Left cardiac atrium (tissue), 4 donors: ENCODE measurements at regions not wholly inside any gene's neighbourhood (a gene's known extent, or its start where the extent isn't known, plus 50 kb on each side); places are given as distances from the start of the nearest gene placed in this dataset.

ENCODE experiments used
- ATAC-seq, 2 donors: fragments of 200-7000 bp; cut with Tn5 transposase; one replicate each; pipeline ENCODE4 v1.9.1; 2020; ENCODE audit warnings: mild to moderate bottlenecking in 2 of 2, moderate library complexity in 2 of 2
- DNase-seq: peaks from one replicate; pipeline ENCODE4 v3.0.0-alpha.2; 2020
- intact Hi-C, 2 donors: fragments of 100-400 bp; cut with DNase I; formaldehyde crosslinking; loops; one replicate each; pipeline versions ENCODE4 v1.14.1 to v1.15.1; 2022 to 2023
- donor health status: DM: no; HTN: yes; CAD: no.
- donor health status: DM: no; HTN: yes; CAD: no; lungs with severe emphysema.
- donor health status: DM: yes; HTN: yes; CAD: no.
- donor health status: Dilated cardiomyopathy.

DNA sequence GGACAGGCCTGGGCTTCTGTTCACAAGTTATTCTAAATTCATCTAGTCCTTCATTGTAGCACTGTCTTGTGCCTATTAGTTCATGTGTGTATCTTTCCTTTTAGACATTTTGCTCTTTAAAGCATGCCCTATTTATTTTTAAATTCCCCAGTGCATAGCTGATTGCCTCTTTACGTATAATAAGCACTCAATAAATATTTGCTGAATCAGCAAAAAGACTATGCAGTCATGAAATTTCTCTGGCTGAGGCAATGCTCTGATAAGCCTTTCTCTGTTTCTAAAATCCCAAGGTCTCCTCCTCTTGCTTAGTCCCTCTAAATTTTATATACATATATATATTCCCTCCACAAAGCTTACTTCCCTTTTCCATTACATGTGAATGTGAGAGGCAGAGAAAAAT is 315.9 kb upstream of the PCSK5 start:
- intact Hi-C loops = no loop called here
- ATAC-seq (no peak), DNase-seq (no peak)

DNA sequence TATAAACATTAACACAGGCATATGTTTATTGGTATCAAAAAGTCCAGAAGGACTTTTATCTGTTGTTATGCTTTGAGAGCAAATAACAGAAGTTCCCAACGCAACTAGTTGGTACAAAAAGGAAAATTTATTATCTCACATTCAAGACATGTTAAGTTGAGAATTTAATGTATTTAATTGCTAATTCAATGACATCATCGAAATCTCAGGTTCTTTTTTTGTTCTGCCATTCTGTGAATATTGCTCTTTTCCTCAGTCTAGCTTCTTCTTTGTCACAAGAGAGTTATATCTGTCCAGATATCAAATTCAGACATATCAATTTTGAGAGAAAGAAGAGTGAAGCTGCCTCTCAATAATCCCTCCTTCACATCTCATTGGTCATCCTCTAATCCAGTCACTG is 307.6 kb upstream of the PCSK5 start:
- ATAC-seq = no peak
- DNase-seq = no peak
- intact Hi-C loops = no loop called here

DNA sequence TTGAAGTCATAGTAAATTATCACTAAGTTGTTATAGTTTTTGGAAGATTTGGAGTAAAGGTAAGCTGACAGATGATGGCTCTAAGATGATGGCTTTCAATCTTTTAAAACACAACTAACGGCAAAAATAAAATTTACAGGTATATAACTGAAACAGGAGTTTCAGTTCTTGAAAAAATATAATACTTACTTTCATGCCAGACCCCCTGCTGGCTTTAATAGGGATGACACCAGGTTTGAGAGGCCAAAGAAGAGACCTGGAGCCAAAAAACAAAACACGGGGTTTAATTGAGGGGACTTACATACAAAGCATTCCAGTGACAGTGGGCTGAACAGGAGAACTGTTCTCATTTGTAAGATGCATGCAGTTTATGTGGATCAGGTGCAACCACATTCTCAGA is 301.7 kb upstream of the PCSK5 start:
- DNase-seq (no peak), ATAC-seq (no peak)
- intact Hi-C loops = no loop called here

DNA sequence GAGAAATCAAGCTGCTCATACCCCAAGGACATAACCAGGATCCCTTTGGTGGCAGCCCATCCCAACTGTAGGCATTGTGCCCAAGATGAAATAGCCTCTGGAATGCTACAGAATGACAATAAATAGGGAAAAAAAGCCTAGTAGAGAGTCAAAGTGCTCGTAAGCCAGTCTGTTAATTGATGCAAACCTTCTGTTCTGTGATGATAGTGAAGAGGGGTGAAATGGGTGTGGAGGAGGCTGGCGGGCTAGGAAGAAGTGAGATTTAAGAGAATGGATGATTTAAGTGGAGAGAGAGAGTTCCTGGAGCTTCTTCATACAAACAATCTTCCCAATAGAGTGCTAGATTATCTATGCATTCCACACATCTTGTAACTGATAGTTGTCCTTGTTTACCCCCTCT is 301.0 kb upstream of the PCSK5 start:
- ATAC-seq = no peak
- intact Hi-C loops = no loop called here
- DNase-seq = no peak

DNA sequence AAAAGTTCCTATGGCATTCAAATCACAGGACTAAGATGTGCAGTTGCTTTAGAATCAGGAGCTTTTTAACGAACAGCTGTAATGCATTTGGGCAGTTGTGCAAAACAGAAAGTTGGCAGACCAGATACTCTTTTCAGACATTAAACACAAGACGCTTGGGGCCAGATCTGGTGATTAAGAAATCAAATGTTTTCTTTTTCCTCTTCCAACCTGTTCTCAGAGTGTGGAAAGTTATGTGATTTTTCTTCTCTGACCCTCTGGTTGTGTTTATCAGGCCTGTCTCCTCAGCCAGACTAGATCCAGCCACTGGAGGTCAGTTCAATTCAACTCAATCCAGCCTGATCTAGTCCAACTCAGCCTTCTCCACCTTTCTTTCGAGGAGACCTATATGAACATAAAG is 298.5 kb upstream of the PCSK5 start:
- intact Hi-C loops = loop anchor here in 1 of 2 donors (10.0 kb wide), 1 partner anchor 147 kb away; no protein-coding TSS in a partner anchor
- ATAC-seq = peak; percentile 26 to 27

DNA sequence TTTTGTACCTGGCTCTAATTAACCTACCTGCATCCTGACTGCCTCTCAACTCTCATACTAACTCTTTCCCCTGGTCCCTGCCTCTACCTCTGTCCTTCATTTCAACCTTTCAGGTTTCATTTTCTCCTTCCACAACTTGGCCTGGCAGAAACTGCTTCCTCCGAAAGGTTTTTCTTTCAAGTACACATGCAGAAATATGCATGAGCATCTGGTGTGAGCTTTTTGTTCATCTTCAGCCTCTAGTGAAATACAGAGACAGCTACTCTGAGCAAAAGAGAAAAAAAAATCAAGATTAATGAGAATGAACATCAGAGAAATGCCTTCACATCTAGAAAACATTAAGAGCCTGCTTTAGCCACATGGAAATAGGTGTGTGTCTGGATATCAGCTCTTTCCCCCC is 297.9 kb upstream of the PCSK5 start:
- intact Hi-C loops = loop anchor here in 1 of 2 donors (10.0 kb wide), 1 partner anchor 148 kb away; no protein-coding TSS in a partner anchor
- no peak for DNase-seq
- no peak for ATAC-seq

More for the DNA sequence above, 298.5 kb upstream of the PCSK5 start:
- no peak for DNase-seq

DNA sequence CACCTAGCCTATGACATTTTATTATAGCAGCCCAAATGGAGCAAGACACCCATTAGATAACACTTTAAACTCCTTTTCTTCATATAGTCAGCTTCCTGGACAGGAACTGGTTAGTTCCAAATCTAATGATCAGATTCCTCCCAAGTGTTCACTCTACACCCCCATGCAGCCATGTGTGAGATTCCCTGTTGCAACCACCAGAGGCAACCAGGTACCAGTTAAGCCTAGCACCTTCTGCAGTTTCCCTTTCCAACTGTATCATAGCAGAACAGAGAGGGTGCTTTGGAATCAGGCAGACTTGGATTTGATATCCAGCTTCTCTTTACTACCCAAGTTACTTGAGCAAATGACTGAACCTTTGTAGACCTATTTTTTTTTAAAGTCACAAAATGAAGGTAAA is 296.6 kb upstream of the PCSK5 start:
- intact Hi-C loops = loop anchor here in 1 of 2 donors (10.0 kb wide), 1 partner anchor 149 kb away; no protein-coding TSS in a partner anchor

DNA sequence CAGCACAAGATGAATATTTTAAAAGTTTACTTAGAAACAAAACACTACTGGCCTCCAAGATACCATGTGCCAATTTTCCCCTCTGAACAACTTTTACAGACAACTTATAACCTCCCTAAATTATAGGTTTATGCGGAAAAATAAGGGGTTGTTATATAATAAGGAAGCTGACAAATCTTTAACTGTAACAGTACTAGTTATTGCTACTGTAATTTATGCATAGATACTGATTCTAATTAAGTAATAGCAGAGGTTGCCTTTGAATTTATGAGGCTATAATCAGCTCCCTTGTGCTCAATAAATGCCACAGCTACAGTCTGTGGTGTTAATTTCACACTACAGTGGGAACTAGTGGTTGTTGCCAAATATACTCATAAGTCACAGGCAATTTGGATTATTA is 291.3 kb upstream of the PCSK5 start:
- DNase-seq (no peak), ATAC-seq (no peak)
- intact Hi-C loops = loop anchor here in 1 of 2 donors (10.0 kb wide), 1 partner anchor 154 kb away; no protein-coding TSS in a partner anchor

More for the DNA sequence above, 296.6 kb upstream of the PCSK5 start:
- DNase-seq = no peak
- no peak for ATAC-seq

DNA sequence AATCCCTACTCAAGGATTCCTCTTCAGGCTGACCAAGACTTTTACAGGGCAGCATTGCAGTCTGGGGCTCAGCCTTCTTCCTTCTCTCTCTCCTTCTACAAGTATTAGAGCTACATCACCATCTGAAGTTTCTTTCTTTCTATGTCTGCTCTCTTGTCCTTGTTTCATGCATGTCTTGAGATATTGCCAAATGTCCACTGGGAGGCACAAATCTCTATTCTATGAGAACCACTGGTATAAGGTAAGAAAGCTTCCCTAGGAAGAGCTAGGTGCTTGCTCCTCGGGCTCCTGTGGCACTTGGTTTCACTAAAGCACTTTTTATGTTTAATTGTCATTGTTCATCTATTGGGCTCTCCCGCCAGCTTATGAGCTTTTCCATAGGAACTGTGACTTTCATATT is 289.2 kb upstream of the PCSK5 start:
- DNase-seq = no peak
- intact Hi-C loops = no loop called here
- ATAC-seq = no peak

DNA sequence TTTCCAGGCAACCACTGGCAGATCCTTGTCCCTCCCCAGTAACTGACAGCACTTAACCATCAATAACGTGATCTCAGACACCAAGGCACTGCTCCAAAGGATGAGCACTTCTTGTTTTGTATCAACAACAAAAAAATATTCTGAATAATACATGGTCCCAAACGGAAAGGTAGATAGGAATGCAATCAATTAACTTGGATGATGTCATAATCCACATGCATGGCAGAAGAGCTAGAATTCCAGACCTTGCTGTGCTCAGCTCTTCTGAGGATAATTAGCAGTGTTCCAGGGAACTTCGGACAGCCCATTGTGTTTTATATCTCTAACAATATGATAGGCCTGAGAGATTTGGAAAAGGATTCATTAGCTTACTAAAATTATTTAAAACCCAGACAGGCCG is 288.4 kb upstream of the PCSK5 start:
- ATAC-seq (no peak), DNase-seq (no peak)
- intact Hi-C loops = no loop called here

DNA sequence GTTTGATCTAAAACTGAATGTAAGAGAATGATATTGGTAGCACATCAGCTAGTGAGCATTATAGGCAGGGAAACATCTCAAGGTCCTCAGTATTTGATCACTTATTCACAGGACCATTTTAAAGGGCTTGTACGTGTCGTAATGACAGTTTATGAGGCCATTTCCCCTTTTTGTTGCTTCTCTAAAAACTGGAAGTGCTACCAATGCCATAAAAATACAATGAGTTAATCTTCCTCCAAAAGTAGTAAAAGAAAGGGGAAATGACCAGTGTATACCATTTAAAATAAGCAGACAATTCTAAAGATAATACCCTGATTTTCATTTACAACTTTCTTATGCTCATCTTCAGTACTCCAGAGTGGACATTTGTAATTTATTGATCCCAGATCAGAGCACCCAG is 285.8 kb upstream of the PCSK5 start:
- intact Hi-C loops = no loop called here
- DNase-seq = no peak
- no peak for ATAC-seq

DNA sequence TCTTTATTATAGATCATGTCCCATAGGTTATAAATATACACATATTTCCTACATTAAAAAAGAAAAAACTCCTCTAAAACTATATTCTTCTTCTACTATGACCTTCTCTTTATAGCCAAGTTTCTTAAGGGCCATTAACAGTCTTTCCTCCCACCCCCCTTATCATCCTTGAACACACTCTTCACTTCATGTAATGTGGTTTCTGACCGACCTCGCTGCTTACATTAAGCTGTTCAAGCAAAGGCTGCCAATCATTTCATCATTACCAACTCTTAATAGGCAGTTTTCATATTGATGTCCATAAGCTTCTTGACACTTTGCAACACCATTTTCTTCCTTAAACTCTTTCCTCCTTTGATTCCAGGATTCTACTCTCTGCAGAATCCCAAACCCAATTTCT is 283.0 kb upstream of the PCSK5 start:
- DNase-seq = no peak
- intact Hi-C loops = no loop called here

DNA sequence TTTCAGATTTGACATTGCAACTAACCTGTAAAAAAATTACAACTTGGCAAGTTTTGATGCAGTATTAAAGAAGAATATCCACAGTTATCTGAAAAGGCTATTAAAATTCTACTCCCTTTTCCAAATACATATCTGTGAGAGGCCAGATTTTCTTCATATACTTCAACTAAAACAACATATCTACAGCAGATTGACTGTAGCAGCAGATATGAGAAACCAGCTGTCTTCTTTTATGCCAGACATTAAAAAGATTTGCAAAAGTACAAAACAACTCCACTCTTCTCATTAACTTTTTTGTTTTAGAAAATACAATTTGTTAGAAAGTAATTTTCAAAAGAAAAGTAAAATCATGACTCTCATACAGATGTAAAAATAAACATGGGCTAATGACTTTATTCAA is 281.1 kb upstream of the PCSK5 start:
- no peak for ATAC-seq
- intact Hi-C loops = no loop called here
- no peak for DNase-seq

More for the DNA sequence above, 283.0 kb upstream of the PCSK5 start:
- ATAC-seq = no peak

DNA sequence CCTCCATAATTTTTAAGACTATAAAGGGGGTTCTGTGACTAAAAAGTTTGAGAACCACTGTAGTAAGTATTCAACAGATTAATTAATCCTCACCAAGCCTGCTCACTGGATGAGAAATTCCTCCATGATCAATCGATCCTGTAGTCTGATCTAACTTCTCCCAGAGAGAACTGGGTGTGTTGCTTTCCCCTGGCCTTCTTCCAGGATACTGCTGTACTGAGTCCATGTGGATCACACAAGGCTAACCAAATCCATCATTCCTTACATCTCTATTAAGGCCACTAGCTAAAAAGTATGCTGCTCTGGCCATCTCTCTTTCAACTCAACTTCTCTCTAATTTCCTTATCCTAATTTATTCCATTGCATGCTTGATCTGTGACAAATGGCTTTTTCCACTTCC is 280.2 kb upstream of the PCSK5 start:
- ATAC-seq = no peak
- no peak for DNase-seq
- intact Hi-C loops = no loop called here

DNA sequence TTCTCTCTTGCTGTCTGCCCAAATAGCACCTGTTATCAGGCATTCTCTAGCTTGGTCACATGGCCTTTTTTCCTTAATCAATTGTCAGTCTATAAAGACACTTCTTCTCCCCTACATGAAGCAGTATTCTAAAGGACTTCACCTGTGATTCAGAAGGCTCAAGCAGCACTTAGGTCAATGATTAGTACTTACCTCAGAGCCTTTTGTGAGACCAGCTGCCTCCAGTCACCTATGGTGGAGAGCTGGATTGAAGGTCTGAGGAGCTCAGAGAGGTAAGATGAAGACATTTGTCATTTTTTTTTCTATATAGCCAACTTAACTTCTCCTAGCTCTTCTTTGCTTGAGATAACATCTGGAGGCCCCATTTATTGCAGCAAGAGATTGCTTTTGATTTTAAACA is 278.3 kb upstream of the PCSK5 start:
- ATAC-seq (no peak), DNase-seq (no peak)
- intact Hi-C loops = no loop called here

DNA sequence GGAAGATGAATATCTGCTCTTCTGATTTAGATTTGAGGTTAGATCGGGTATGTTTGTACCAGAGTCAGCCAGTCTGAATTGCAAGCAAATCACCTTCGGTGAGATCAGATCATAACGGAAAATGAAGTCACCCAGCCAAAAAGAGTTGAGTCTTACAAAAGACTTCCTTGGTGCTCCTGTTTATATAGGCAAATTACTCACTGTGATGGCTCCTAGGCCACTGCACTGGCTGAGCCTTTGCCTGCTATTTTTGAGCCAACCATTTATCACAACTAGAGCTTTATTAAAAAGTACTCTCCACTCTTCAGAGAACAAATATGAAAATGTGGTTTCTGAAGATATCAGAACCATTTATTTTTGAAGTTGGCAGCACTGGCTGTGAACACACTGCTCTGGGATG is 277.7 kb upstream of the PCSK5 start:
- intact Hi-C loops = no loop called here
- DNase-seq = no peak
- ATAC-seq = peak; percentile 27

DNA sequence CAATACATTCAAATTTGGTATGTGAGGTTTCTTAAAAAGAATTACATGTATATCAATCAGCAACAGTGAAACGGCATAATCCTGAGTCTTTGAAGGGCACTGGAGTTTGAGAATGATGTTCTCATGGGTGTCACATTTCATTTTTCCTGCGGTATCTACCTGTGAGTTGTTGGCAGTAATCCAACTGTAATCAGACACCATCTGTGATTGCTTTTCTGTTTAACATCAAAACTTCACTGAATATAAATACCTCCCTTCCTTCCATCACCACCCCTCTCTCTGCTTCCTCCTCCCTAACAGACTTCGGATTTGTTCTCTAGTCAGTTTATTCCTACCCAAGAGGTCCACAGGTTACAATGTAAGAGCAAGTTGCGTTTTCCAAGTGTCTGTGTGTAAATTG is 275.2 kb upstream of the PCSK5 start:
- ATAC-seq = no peak
- DNase-seq = no peak
- intact Hi-C loops = no loop called here

DNA sequence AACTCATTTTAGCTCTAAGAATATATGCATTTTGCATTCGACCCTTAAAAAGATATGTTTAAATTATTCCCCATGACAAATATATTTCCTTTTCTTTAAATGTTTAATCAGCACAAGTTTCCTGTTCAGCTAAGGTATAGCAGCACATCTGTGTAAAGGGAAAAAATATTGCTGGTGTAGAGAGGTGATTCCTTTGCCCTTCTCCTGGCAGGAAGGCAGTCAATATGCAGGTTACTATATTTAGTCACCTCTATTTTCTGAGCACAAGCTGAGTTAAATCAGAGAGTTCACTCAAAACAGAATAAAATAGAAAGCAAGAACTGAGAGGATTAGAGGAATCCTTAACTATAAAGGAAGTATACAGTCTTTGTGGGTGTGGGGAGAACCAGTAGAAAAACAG is 274.4 kb upstream of the PCSK5 start:
- DNase-seq (no peak), ATAC-seq (no peak)
- intact Hi-C loops = no loop called here

DNA sequence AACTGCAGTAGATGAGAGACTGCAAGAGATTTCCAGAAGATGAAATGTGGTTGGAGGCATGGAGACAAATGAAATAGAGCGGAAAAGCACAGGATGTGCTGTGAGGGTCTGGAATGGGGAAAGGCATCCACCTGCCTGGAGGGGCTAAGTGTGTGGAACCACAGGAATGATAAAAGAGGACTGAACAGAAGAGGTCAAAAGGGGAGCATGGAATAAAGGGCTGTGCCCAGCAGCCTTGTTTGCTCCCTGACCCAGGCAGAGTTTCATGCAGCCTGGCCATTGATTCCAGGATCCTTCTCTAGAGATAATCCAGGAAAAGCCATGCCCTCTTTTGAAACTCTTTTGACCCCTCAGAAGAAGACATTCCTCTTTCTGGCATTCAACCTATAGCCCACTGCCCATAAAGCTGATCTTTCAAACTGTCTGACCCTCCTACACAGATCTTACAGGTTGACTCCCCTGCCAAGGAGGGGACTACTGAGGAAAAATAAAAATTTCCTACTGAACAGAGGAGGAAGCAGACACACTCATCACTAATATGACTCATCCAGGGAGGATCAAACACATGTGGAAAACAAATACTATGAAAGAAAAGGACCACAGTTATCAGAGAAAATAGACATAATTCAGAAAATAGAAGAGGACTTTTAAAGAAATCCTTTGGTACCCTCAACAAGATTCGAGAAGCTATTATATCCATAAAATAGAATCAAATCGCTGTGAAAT is 273.5 kb upstream of the PCSK5 start:
- intact Hi-C loops = no loop called here
- ATAC-seq = no peak

DNA sequence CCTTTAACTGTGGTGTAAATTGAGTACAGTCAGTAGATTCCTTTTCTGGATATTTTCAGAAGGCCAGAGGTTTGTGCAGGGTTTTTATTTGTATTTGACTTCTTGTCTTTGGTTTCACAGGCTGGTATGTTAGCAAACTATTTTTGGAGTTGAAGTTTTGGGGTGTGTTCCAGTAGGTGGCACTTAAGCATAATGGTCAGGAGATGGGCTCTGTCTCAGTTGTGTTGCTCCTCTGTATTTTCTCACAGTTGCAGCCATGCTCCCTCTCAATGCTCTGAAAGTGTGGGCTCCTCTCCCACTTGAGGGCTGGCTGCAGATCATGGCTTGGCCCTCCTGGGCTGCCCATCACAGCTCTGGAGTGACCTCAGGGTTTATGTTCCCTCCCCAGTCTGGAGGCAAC is 267.0 kb upstream of the PCSK5 start:
- no peak for ATAC-seq
- no peak for DNase-seq
- intact Hi-C loops = loop anchor here (10.0 kb wide), 1 partner anchor 231 kb away; no protein-coding TSS in a partner anchor

More for the DNA sequence above, 273.5 kb upstream of the PCSK5 start:
- DNase-seq = no peak

DNA sequence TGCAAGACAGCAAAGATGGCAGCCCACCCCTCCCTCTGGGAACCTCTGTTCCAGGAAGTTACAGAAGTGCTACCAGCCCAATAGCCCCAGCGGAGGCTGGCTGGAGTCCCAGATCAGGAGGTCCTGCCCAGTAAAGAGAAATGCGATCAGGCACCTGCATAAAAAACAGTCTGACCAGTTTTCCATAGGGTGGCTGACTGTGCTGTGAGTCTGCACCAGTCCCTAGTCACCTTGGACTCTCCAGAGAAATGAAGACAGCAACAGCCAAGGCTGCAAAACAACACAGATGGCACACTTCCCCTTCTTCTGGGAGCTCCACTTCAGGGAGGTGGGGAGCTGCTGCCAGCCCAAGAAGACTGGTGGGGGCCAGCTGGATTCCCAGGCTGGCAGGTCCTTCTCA is 265.5 kb upstream of the PCSK5 start:
- no peak for DNase-seq
- intact Hi-C loops = loop anchor here (10.0 kb wide), 1 partner anchor 230 kb away; no protein-coding TSS in a partner anchor
- no peak for ATAC-seq
